GM18505 (cell line): ENCODE measurements at regions not wholly inside any gene's neighbourhood (a gene's known extent, or its start where the extent isn't known, plus 50 kb on each side); places are given as distances from the start of the nearest gene placed in this dataset.
"Not testable (repeated sequence)": the region's sequence is repeated elsewhere in the genome, so short reads cannot be mapped to it uniquely, and the experiment has no call there.

Source experiments
- ATAC-seq: cut with Tn5 transposase; IDR thresholded peaks from one replicate; pipeline ENCODE4 v1.9.1; 2021; ENCODE audit not compliant: unreplicated experiment
- POLR2A ChIP-seq: IDR thresholded peaks from 4 replicates; pipeline ENCODE4 v1.6.1; 2011; ENCODE audit warnings: borderline replicate concordance; ENCODE audit not compliant: insufficient read depth, insufficient read length; ENCODE audit errors: extremely low read depth

DNA sequence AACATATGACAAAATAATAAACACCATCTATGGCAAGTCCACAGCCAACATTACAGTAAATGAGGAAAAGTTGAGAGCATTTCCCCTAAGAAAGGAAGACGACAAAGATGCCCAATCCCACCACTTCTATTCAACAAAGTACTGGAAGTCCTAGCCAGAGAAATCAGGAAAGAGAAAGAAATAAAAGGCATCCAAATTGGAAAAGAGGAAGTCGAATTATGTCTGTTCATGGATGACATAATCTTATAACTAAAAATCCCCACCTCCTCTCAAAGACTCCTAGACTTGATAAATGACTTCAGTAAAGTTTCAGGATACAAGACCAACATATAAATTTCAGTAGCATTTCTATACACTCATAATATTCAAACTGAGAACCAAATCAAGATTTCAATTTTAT, 288.5 kb upstream of the POT1 start:
- no peak for ATAC-seq
- TF ChIP-seq POLR2A: no peak

DNA sequence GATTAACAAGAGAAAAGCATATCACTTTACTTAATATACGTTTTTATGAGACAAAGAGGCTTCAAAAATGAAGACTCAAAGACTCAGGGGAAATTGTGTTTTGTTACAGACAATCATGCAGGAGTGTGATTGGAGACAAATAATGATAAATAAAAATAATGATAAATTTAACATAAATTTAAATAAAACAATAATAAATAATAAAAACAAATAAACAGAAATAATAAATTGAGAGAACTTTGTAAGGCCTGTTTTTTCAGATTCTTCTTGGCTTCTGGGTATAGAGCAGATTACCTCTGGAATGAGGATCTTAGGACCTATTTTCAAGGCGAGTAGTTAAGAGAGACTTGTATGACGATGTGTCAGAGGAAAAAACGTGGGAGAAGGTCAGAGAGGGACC, 271.4 kb upstream of the POT1 start:
- no peak for ATAC-seq
- TF ChIP-seq POLR2A: no peak

DNA sequence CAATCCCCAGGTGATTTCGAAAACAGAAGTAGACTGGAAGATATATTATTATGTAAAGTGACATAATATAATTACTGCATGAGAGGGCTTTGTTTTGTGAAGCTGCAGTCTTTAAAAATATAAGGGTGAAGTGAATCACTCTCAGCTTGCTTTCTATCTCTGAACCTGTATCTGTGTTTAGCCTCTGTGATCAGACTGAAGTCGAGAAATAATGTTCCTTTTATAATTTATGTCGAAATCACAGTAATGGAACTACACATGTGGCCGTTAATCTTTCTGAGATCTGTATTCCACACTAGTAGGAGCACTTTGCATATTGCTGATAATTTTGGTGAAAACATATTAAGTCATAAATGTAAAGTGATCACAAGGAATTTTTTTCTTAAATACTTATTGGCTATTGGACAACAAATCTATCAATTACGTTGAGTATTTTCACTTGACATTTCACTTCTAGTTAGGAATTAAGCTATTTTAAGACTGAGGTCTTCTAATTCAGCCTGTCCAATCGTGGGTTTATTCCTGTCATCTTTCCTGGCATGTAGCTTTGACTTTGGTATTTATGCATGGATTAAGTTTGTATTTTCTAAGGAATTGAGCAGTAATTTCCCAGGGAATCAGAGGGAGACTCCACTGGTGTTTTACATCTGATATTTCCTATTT, 268.2 kb upstream of the POT1 start:
- ATAC-seq: no peak
- TF ChIP-seq POLR2A: no peak

DNA sequence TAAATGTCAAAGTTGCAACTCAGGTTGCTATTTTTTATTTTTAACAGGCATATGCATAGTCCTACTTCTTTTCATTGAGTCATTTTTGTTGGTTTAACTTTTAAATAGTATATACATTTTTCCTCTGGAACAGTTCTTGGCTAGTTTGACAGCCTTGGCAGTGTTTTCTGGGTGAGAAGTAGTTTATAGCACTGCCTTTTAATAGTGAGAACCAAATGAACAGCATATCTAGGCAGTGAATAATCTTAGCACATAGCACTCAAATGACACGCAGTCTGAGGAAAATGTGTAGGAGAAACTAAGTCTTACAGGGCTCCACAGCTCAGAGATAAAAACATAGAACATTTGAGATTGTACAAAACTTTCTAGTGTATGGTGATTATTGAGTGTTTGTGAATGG, 265.5 kb upstream of the POT1 start:
- no peak for ATAC-seq
- no peak for TF ChIP-seq POLR2A

DNA sequence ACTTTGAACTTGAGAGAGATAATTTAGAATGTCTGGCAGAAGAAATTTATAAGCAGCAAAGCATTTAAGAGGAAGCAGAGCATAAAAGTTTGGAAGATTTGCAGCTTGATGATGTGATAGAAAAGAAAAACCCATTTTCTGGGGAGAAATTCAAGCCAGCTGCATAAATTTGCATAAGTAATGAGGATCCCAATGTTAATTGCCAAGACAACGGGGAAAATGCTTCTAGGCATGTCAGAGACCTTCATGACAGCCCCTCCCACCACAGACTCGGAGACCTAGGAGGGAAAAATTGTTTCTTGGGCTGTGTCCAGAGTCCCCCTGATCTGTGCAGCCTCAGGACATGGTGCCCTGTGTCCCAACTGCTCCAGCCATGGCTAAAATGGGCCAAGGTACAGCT, 263.6 kb upstream of the POT1 start:
- ATAC-seq: no peak
- TF ChIP-seq POLR2A: no peak

DNA sequence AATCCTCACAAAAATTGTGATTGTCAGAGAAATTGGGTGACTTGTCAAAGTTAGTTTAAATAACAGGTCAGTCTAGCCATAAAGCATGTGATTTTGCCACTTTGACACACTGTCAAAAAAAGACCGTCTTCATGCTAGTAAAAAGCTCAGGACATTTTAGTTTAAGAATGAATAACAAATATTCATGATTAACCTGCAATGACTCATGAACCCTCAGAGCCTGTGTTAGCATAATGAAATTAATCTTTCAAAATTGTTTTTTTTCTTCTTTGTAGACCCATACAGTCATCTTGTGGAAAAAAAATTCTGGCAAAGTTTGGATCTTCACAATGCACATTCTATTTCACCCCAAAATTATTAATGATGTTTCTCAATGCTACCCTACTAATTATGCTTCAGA, 255.2 kb upstream of the POT1 start:
- no peak for ATAC-seq
- no peak for TF ChIP-seq POLR2A

DNA sequence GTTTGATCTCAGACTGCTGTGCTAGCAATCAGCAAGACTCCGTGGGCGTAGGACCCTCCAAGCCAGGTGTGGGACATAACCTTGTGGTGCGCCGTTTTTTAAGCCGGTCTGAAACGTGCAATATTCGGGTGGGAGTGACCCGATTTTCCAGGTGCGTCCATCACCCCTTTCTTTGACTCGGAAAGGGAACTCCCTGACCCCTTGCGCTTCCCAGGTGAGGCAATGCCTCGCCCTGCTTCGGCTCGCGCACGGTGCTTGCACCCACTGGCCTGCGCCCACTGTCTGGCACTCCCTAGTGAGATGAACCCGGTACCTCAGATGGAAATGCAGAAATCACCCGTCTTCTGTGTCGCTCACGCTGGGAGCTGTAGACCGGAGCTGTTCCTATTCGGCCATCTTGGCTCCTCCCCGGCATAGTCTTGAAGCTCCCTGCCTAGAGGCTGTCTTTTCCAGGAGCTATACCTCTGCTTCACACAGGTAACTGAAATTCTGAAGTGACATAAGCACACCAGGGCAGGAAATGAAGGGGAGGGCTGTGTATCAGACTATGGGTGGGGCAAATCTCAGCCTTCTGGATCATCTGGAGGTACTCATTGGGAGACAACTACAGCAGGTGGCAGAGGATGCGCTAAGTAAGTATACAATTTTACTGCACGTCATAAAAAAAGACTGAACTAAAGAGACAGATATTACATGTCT, 252.1 kb upstream of the POT1 start:
- ATAC-seq: not testable (repeated sequence)

DNA sequence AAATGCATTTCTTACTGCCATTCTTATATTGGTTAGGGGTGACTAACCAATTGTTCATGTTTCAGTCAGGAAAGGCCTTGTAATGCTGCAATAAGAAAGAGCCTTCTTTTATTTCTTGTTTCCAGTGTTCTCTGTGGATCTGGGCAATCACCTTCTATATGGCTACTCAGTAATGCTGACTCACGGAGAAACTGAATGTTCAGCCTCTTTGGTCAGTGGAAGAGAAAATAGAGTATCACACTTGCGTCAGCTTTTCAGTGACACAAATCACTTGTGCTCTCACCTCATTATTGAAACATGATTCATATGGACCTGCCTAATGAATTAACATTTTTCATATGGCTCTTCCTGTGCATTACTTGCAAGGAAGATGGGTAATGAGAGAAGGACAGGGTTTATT, 243.9 kb upstream of the POT1 start:
- TF ChIP-seq POLR2A: no peak
- no peak for ATAC-seq

DNA sequence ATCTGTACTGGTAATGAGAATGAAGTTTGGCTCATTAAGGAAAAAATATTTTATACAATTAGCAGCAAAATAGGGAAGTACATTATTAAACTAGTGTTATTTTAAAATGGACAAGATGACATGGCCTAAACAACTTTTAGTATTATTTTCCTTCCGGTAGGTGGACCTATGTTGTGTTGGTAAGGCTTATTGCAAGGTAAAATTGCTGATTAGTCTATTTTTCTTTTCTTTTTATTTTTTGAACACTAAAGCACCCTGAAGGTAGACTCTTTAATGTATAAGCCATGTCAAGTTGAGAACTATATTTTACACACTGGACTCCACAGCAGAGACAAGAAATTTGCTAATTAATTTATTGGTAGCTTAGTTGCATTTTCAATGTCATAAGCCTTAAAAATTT, 239.5 kb upstream of the POT1 start:
- TF ChIP-seq POLR2A: no peak
- ATAC-seq: no peak

DNA sequence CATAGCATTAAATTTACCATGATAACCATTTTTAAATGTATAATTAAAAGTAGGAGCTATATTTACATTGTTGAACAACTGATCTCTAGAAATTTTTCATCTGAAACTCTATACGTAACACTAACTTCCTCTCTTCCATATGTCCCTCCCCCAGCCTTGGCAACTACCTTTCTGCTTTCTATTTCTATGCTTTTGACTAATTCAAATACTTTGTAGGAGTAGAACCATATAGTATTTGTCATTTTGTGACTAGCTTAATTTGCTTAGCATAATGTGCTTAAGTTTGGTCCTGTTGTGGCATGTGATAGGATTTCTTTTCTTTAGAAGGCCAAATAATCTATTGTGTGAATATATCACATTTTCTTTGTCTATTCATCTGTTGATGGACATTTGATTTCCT, 225.3 kb upstream of the POT1 start:
- no peak for TF ChIP-seq POLR2A
- ATAC-seq: no peak

DNA sequence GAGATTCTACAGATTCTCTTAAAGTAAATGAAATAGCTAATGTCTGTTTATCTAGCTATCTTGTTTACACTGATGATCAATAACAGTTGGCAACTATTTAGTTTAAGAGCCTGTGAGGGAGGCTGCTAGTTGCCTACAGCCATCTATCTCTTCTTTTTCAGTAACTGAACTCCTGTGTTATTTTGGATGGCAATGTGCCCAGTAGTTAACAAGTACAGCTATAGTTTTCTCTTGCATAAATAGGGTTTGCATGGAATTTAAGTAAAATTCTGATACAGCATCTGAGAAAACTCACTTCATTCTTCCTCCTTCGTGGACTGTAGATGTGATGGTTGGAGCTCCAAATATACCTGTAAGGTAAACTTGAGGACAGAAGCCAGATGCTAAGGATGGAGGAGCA, 219.5 kb upstream of the POT1 start:
- no peak for TF ChIP-seq POLR2A
- ATAC-seq: no peak

DNA sequence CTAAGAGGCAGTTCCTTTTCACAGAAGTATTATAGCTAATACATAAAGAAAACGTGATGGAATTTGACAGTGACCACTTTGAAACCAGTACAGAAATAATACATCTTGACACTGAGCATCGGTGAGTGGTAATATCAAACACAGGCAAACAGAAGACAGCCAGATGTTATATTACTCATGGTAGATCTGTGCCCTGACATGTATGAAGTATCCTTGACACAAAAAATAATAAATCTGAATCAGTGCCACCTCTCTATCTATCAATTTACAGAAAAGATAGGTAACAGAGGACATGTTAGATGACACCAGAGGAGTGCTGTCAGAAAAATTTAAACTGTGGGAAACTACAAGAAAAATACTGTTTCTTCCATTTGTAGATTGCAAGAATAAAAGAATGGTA, 217.4 kb upstream of the POT1 start:
- TF ChIP-seq POLR2A: no peak
- ATAC-seq: no peak

DNA sequence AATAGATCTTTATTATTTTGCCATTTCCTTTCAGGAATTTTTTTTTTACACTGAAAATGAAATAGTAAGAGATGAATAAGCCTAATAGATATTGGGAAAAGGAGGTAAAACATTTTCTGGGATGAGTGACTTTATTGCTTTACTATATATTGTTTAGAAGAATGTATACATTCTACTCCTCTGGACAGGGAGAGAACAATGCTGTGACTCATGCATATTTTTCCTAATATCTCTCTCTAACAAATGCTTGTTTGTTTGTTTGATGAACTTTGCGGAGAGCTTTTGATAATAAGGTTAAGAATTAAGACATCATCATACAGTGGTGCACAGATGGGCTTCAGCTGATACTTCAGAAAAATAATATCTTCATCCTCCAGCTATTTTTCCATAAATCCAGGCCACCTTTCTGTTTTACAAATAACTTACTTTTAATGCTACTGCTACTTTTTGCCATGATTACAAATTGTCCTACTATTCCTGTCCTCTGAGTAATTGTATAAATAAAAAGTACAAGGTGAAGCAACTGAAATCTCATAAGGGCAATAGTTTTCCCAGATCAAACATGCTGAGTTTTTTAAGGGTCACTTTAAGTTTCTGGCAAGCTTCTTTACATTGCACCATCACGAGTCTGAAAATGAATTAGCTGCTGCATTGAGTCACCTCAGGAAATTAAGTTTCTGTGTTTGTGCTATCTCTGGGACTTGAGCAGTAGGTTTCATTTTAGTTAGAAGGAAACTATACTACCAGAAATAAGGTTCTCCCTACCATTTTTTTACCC, 207.3 kb upstream of the POT1 start:
- ATAC-seq: no peak
- no peak for TF ChIP-seq POLR2A

DNA sequence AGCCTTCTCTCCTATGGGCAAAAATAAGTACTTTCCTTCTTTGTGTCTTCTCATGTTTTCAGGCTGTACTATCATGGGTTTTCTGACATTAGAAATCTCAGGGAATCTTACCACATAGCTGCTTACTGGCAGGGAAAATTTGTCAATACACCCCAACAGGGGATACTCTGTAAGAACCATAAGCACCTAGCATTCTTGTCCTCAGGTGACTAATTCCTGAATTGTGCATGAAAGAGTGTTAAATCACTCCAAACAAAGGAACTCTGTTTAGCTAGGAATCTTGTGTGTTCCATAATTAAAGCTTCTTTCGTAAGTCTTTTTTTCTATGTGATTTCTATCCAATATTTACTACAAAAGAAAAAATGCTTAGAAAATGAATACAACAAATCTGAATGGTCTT, 206.7 kb upstream of the POT1 start:
- ATAC-seq: no peak

More for the DNA sequence above, 206.7 kb upstream of the POT1 start:
- TF ChIP-seq POLR2A: no peak
